ENCODE measurements at regions not wholly inside any gene's neighbourhood (a gene's known extent, or its start where the extent isn't known, plus 50 kb on each side); places are given as distances from the start of the nearest gene placed in this dataset.

- TF ChIP-seq CTCF (CRISPR knock-in tag; IDR thresholded peaks at IDR 0.05) (no peak), MEIS1 (CRISPR knock-in tag; IDR thresholded peaks at IDR 0.05; ENCODE audit: borderline replicate concordance) (no peak), FOXJ3 (CRISPR knock-in tag; IDR thresholded peaks at IDR 0.05; ENCODE audit: borderline replicate concordance) (no peak)
Observed at GRCh38 chr7:110246118-110246517, 844.8 kb upstream of the LRRN3 start.
